HepG2 (cell line): ENCODE measurements at regions not wholly inside any gene's neighbourhood (a gene's known extent, or its start where the extent isn't known, plus 50 kb on each side); places are given as distances from the start of the nearest gene placed in this dataset.

Source experiments
- CHD4 ChIP-seq: fragments of 200-600 bp; sonication (generic); IDR thresholded peaks from 2 replicates; pipeline ENCODE4 v1.7.0; 2017; ENCODE audit warnings: mild to moderate bottlenecking, low read length, borderline replicate concordance
- KAT8 ChIP-seq: IDR thresholded peaks from 2 replicates; pipeline ENCODE4 v1.6.1; 2016; ENCODE audit warnings: missing genetic modification reagents, missing compliant biosample characterization
- KMT2A ChIP-seq: sonication (generic); formaldehyde crosslinking; IDR thresholded peaks from 2 replicates; pipeline ENCODE4 v1.4.0; 2020; ENCODE audit warnings: missing genetic modification reagents
- NCOR1 ChIP-seq: fragments of 200-600 bp; sonication (generic); IDR thresholded peaks from 2 replicates; pipeline ENCODE4 v1.7.0; 2017; ENCODE audit warnings: antibody characterized with exemption, low read length, borderline replicate concordance
- NFIB ChIP-seq: sonication (generic); formaldehyde crosslinking; IDR thresholded peaks from 2 replicates; pipeline ENCODE4 v1.9.0; 2021; ENCODE audit warnings: missing genetic modification reagents, mild to moderate bottlenecking, borderline replicate concordance
- SAFB2 ChIP-seq: sonication (generic); formaldehyde crosslinking; IDR thresholded peaks from 2 replicates; pipeline ENCODE4 v1.5.1; 2020; ENCODE audit warnings: missing genetic modification reagents, low read depth, mild to moderate bottlenecking, borderline replicate concordance
- SCMH1 ChIP-seq: sonication (generic); formaldehyde crosslinking; IDR thresholded peaks from 2 replicates; pipeline ENCODE4 v1.9.0; 2021; ENCODE audit warnings: missing genetic modification reagents, mild to moderate bottlenecking, borderline replicate concordance
- TCF7 ChIP-seq: sonication (generic); IDR thresholded peaks from 2 replicates; pipeline ENCODE4 v1.6.1; 2016; ENCODE audit warnings: antibody characterized with exemption, low read depth
- ZFP36L2 ChIP-seq: sonication (generic); formaldehyde crosslinking; IDR thresholded peaks from 2 replicates; pipeline ENCODE4 v1.4.0; 2020; ENCODE audit warnings: missing genetic modification reagents
- ZNF501 ChIP-seq: sonication (generic); formaldehyde crosslinking; IDR thresholded peaks from 2 replicates; pipeline ENCODE4 v1.5.1; 2020; ENCODE audit warnings: mild to moderate bottlenecking, moderate library complexity, missing genetic modification reagents
- ZNF737 ChIP-seq: sonication (generic); formaldehyde crosslinking; IDR thresholded peaks from 2 replicates; pipeline ENCODE4 v1.5.0; 2020; ENCODE audit warnings: missing genetic modification reagents, mild to moderate bottlenecking, borderline replicate concordance
- ZNF816 ChIP-seq: sonication (generic); formaldehyde crosslinking; IDR thresholded peaks from 2 replicates; pipeline ENCODE4 v1.8.0; 2022; ENCODE audit warnings: missing genetic modification reagents, mild to moderate bottlenecking, borderline replicate concordance
- TF ChIP-seq, protein P1 (sequence below): sonication (generic); formaldehyde crosslinking; conservative IDR thresholded peaks from 2 replicates; pipeline ENCODE4 v1.4.0; 2020; ENCODE audit warnings: mild to moderate bottlenecking, missing genetic modification reagents, moderate library complexity
- TF ChIP-seq, protein P2 (sequence below): IDR thresholded peaks from 2 replicates; pipeline ENCODE4 v1.6.1; 2016; ENCODE audit warnings: mild to moderate bottlenecking
- TF ChIP-seq, protein P3 (sequence below): sonication (generic); formaldehyde crosslinking; IDR thresholded peaks from 2 replicates; pipeline ENCODE4 v1.9.0; 2021; ENCODE audit warnings: missing genetic modification reagents, borderline replicate concordance

DNA sequence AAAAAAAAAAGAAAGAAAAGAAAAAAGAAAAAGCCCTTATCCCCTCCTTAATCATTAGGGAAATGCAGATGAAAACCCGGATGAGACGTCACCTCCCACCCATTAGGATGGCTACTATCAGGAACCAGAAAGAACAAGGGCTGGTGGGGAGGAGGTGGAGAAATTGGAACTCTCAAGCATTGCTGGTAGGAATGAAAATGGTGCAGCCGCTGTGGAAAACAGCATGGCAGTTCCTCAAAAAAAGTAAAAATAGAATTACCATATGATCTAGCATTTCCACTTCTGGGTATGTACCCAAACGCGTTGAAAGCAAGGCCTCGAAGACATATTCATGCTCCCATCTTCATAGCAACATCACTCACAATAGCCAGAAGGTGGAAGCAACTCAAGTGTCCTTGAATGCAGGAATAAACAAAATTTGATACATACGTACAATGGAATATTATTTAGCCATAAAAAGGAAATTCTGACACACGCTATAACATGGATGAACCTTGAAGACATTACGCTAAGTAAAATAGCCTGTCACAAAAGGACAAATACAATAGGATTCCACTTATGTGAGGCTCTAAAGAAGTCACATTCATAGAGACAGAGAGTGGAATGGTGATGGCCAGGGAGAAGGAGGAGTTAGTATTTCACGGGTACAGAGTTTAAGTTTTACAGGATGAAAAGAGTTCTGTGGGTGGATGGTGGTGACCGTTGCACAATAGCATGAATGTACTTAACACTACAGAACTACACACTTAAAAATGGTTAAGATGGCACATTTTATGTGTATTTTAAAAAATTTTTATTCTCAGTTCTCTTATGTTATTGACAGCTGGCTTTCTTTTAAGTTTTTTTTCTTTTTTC lies 166.8 kb upstream of the IER5L start (continued):
- 0 out of 2 replicates have a peak, but pooled peaks have one; percentile 71 for TF ChIP-seq ZNF816
- TF ChIP-seq SAFB2 = no peak
- no peak for TF ChIP-seq KMT2A (CRISPR knock-in tag)
- TF ChIP-seq ZNF737 (CRISPR knock-in tag) = no peak
- no peak for TF ChIP-seq NFIB (CRISPR knock-in tag)
- TF ChIP-seq ZNF501 (CRISPR knock-in tag) = no peak
- no peak for TF ChIP-seq SCMH1 (CRISPR knock-in tag)
- 0 out of 2 replicates have a peak, but pooled peaks have one; percentile 7 for TF ChIP-seq CHD4
- TF ChIP-seq, protein P1, sequence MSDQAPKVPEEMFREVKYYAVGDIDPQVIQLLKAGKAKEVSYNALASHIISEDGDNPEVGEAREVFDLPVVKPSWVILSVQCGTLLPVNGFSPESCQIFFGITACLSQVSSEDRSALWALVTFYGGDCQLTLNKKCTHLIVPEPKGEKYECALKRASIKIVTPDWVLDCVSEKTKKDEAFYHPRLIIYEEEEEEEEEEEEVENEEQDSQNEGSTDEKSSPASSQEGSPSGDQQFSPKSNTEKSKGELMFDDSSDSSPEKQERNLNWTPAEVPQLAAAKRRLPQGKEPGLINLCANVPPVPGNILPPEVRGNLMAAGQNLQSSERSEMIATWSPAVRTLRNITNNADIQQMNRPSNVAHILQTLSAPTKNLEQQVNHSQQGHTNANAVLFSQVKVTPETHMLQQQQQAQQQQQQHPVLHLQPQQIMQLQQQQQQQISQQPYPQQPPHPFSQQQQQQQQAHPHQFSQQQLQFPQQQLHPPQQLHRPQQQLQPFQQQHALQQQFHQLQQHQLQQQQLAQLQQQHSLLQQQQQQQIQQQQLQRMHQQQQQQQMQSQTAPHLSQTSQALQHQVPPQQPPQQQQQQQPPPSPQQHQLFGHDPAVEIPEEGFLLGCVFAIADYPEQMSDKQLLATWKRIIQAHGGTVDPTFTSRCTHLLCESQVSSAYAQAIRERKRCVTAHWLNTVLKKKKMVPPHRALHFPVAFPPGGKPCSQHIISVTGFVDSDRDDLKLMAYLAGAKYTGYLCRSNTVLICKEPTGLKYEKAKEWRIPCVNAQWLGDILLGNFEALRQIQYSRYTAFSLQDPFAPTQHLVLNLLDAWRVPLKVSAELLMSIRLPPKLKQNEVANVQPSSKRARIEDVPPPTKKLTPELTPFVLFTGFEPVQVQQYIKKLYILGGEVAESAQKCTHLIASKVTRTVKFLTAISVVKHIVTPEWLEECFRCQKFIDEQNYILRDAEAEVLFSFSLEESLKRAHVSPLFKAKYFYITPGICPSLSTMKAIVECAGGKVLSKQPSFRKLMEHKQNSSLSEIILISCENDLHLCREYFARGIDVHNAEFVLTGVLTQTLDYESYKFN = peak; percentile 70; the same call in 1 of the 2 replicates
- no peak for TF ChIP-seq ZFP36L2
- TF ChIP-seq KAT8 (CRISPR knock-in tag) = peak; percentile 45; the same call in 1 of the 2 replicates
- no peak for TF ChIP-seq TCF7
- TF ChIP-seq NCOR1 = peak; percentile 52; the same call in 1 of the 2 replicates
- TF ChIP-seq, protein P2, sequence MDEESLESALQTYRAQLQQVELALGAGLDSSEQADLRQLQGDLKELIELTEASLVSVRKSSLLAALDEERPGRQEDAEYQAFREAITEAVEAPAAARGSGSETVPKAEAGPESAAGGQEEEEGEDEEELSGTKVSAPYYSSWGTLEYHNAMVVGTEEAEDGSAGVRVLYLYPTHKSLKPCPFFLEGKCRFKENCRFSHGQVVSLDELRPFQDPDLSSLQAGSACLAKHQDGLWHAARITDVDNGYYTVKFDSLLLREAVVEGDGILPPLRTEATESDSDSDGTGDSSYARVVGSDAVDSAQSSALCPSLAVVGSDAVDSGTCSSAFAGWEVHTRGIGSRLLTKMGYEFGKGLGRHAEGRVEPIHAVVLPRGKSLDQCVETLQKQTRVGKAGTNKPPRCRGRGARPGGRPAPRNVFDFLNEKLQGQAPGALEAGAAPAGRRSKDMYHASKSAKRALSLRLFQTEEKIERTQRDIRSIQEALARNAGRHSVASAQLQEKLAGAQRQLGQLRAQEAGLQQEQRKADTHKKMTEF (CRISPR knock-in tag) = 0 out of 2 replicates have a peak, but pooled peaks have one; percentile 21
- TF ChIP-seq, protein P3, sequence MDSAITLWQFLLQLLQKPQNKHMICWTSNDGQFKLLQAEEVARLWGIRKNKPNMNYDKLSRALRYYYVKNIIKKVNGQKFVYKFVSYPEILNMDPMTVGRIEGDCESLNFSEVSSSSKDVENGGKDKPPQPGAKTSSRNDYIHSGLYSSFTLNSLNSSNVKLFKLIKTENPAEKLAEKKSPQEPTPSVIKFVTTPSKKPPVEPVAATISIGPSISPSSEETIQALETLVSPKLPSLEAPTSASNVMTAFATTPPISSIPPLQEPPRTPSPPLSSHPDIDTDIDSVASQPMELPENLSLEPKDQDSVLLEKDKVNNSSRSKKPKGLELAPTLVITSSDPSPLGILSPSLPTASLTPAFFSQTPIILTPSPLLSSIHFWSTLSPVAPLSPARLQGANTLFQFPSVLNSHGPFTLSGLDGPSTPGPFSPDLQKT (CRISPR knock-in tag) = no peak
